ENCODE measurements at regions not wholly inside any gene's neighbourhood (a gene's known extent, or its start where the extent isn't known, plus 50 kb on each side); places are given as distances from the start of the nearest gene placed in this dataset.

DNA sequence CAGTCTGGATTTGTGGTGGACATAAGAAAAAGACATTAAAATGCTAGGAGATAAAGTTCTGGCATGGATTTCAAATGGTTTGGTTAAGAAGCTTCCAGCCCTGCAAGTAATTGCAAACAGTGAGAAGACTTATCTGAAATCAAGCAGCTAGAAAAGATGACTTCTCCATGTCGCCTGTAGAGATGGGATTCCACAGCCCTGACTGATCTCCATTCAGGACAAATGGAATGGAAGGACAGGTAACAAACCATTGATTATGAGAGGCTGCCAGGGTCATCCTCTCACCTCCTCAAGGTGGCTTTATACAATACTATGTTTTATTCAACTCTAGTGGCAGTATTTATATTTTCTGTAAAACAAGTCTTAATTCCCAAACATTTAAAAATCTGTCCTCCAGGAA lies 237.9 kb downstream of the HLX start:
- Histone ChIP-seq H3K4me1 (peaks cover 10 to 24% of the 10 kb centered on the region in 2 donors), H3K9me3 (no peaks in the 10 kb centered on the region), H3K27ac (no peak overlapping the region), H3K36me3 (no peaks in the 10 kb centered on the region), H3K27me3 (no peaks in the 10 kb centered on the region), H3K4me3 (replicated peaks in 1 of 3) (no peak overlapping the region)
- DNase-seq: no peak
- 68 to 83% methylated on average over 1 of the region's 1 CpG for WGBS, 2 donors
- intact Hi-C loops (cut with DNase I): no loop called here
- TF ChIP-seq, protein P1, sequence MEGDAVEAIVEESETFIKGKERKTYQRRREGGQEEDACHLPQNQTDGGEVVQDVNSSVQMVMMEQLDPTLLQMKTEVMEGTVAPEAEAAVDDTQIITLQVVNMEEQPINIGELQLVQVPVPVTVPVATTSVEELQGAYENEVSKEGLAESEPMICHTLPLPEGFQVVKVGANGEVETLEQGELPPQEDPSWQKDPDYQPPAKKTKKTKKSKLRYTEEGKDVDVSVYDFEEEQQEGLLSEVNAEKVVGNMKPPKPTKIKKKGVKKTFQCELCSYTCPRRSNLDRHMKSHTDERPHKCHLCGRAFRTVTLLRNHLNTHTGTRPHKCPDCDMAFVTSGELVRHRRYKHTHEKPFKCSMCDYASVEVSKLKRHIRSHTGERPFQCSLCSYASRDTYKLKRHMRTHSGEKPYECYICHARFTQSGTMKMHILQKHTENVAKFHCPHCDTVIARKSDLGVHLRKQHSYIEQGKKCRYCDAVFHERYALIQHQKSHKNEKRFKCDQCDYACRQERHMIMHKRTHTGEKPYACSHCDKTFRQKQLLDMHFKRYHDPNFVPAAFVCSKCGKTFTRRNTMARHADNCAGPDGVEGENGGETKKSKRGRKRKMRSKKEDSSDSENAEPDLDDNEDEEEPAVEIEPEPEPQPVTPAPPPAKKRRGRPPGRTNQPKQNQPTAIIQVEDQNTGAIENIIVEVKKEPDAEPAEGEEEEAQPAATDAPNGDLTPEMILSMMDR (IDR thresholded peaks at IDR 0.05): no peak
- TF ChIP-seq POLR2A (IDR thresholded peaks at IDR 0.05): no peak

DNA sequence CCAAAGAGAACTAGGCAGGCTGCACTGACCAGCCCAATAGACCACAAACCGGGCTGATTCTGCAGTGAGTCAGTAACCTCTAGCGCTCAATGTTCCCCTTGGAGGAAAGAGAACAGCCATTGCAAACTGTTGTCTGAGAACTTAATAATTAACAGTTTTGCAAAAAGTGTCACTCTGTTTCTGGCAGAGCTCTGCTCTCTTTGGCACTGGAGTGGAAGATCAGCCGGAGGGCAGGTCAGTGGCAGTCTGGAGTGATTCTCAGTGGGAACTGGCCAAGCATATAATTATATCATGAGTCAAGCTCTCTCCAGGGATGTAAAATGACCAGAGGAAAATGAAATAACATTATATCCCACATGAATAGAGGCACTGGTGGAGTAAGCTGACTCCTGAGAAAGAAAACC lies 238.3 kb downstream of the HLX start:
- Histone ChIP-seq H3K27me3 (no peaks in the 10 kb centered on the region), H3K9me3 (no peaks in the 10 kb centered on the region), H3K4me1 (peaks cover 10 to 28% of the 10 kb centered on the region in 2 donors), H3K4me3 (replicated peaks in 1 of 3) (no peak overlapping the region), H3K36me3 (no peaks in the 10 kb centered on the region), H3K27ac (peak overlapping the region in 2 of 3 donors; percentile 25 to 61)
- DNase-seq: peak; percentile 52 to 57
- 31 to 51% methylated on average over 3 of the region's 3 CpGs for WGBS, 2 donors
- TF ChIP-seq POLR2A (IDR thresholded peaks at IDR 0.05): no peak
- TF ChIP-seq, protein P1 (IDR thresholded peaks at IDR 0.05): no peak
- intact Hi-C loops (cut with DNase I): no loop called here

DNA sequence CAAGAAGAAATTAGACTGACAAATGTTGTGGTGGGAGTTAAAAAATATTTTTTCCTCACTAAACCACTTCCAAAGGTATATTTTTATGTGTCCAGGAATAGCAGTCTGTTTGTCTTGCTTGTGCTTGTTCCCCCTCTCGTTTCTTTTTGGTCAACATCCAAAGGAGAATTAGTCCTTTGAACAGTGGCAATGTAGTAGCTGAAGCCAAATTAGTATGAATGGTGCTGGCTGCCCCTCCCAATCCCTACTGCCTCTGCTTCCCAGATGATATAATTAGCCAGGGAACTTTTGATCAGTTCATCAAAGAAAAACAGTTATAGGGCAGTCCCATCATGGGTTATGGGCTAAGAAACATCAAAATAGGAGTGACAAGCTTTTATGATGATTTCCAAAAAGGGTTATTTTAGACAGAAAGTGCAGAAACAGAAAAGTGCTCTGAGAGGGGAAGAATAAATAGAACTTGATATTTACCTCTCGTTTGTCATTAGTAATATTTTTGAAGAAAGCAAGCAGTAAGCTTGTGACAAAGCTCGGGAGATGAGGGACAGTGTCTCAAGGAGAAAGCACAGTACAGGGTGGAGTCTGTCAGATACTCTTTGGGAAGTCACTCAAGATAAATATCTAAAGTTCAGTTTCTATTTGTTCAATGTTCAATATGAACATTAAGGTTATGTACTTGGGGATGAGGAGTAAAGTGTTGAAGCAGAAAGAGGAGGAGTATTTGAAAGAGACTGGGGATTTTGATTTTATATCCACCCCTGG lies 239.1 kb downstream of the HLX start:
- Histone ChIP-seq H3K27me3 (no peaks in the 10 kb centered on the region), H3K36me3 (no peaks in the 10 kb centered on the region), H3K4me3 (replicated peaks in 1 of 3) (no peak overlapping the region), H3K9me3 (no peaks in the 10 kb centered on the region), H3K4me1 (peaks cover 10 to 28% of the 10 kb centered on the region in 2 donors), H3K27ac (peak overlapping the region in 2 of 3 donors; percentile 25 to 61)
- intact Hi-C loops (cut with DNase I): no loop called here
- DNase-seq: no peak
- no peak for TF ChIP-seq POLR2A (IDR thresholded peaks at IDR 0.05)
- WGBS, 2 donors: 54 to 57% methylated on average over 3 of the region's 3 CpGs

DNA sequence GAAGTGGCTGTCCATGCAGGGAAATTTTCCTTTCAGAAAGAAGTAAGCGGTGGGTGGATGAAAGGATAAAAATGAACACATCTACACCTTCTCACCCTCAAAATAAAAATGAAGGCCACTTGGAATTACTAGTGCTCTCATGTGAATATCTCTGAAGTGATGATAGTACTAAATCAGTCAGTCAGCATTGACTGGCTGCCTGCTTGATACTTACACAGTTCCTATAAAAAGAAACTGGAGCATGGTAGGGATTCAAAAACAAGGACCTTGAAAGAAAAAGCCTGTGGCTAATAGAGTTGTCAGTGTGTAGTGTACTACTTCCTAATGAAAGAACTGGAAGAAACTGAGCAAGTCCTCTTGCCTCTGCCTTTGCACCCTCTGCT lies 239.7 kb downstream of the HLX start:
- TF ChIP-seq, protein P1 (IDR thresholded peaks at IDR 0.05): no peak
- no peak for TF ChIP-seq POLR2A (IDR thresholded peaks at IDR 0.05)
- 92 to 94% methylated on average over 1 of the region's 1 CpG for WGBS, 2 donors
- Histone ChIP-seq H3K27me3 (no peaks in the 10 kb centered on the region), H3K9me3 (no peaks in the 10 kb centered on the region), H3K36me3 (no peaks in the 10 kb centered on the region), H3K4me3 (replicated peaks in 1 of 3) (no peak overlapping the region), H3K27ac (peak overlapping the region in 2 of 3 donors; percentile 6 to 61), H3K4me1 (peaks cover 10 to 28% of the 10 kb centered on the region in 2 donors)
- intact Hi-C loops (cut with DNase I): no loop called here
- DNase-seq: no peak

DNA sequence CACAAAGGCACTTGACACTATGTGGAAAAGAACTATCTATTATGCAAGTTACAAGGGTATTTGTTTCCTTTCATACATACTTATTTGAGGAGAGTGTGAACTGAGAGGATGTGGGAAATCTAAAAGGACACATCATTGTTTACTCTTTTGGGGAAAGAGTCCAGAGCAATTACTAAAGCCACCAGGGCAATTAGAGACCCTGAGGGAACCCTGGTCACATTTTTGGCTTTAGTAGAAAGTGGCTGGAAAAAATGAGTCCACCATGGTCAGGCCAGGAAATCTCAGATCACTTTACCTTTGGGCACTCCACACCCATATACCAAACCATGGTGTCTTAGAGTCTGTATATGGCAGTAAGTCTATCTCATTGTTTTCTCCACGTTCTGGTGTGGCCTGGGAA lies 243.3 kb downstream of the HLX start:
- Histone ChIP-seq H3K27me3 (no peaks in the 10 kb centered on the region), H3K4me3 (replicated peaks in 1 of 3) (no peak overlapping the region), H3K9me3 (no peaks in the 10 kb centered on the region), H3K36me3 (no peaks in the 10 kb centered on the region), H3K27ac (no peak overlapping the region), H3K4me1 (peaks cover 7 to 22% of the 10 kb centered on the region in 2 donors)
- TF ChIP-seq POLR2A (IDR thresholded peaks at IDR 0.05): no peak
- TF ChIP-seq, protein P1 (IDR thresholded peaks at IDR 0.05): no peak
- no peak for DNase-seq
- intact Hi-C loops (cut with DNase I): no loop called here
- 42 to 78% methylated on average over 1 of the region's 1 CpG for WGBS, 2 donors

All from thyroid gland (tissue), 4 donors.